ENCODE measurements at regions not wholly inside any gene's neighbourhood (a gene's known extent, or its start where the extent isn't known, plus 50 kb on each side); places are given as distances from the start of the nearest gene placed in this dataset.

DNA sequence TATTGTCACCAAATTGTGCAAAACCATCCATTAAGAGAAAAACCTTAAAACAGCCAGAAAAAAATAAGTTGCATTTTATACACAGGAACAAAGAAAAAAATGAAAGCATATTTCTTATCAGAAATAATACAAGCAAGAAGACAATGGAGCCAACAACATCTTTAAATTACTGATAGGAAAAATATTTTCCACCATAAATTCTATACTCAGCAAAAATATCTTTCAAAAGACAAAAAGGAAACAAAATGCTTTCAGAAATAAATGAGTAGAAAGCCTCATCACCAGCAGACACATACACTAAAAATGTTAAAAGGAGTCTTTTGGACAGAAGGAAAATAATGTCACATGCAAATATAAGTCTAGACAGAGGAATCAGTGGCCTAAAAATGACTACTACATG lies 106.4 kb upstream of the TRIB2 start:
- H3K4me2 ChIP-seq = no peak overlapping the region
- peaks cover 8% of the 10 kb centered on the region for H3K4me1 ChIP-seq
- H3K27ac ChIP-seq = no peak overlapping the region
- H3K79me2 ChIP-seq (ENCODE audit: low read depth) = no peaks in the 10 kb centered on the region
- Mint-ChIP-seq H3K36me3 (no peaks in the 10 kb centered on the region), H3K27me3 (ENCODE audit: insufficient read depth, low read depth) (no peaks in the 10 kb centered on the region), H3K9me3 (no peaks in the 10 kb centered on the region), H3K4me1 (peaks cover 21% of the 10 kb centered on the region), H3K27ac (no peak overlapping the region), H3K4me3 (no peak overlapping the region)
- no peaks in the 10 kb centered on the region for H3K9me3 ChIP-seq (ENCODE audit: low read depth)
- TF ChIP-seq EZH2phosphoT487 (IDR thresholded peaks at IDR 0.05) (no peak), EZH2 (IDR thresholded peaks at IDR 0.05) (no peak)
- TF ChIP-seq, protein P1, sequence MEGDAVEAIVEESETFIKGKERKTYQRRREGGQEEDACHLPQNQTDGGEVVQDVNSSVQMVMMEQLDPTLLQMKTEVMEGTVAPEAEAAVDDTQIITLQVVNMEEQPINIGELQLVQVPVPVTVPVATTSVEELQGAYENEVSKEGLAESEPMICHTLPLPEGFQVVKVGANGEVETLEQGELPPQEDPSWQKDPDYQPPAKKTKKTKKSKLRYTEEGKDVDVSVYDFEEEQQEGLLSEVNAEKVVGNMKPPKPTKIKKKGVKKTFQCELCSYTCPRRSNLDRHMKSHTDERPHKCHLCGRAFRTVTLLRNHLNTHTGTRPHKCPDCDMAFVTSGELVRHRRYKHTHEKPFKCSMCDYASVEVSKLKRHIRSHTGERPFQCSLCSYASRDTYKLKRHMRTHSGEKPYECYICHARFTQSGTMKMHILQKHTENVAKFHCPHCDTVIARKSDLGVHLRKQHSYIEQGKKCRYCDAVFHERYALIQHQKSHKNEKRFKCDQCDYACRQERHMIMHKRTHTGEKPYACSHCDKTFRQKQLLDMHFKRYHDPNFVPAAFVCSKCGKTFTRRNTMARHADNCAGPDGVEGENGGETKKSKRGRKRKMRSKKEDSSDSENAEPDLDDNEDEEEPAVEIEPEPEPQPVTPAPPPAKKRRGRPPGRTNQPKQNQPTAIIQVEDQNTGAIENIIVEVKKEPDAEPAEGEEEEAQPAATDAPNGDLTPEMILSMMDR (IDR thresholded peaks at IDR 0.05) = no peak
- no peak overlapping the region for H2AFZ ChIP-seq (replicated peaks)
- no peaks in the 10 kb centered on the region for H3K36me3 ChIP-seq
- H3F3A ChIP-seq (ENCODE audit: low read depth) = no peaks in the 10 kb centered on the region
- H4K20me1 ChIP-seq (ENCODE audit: low read depth) = no peaks in the 10 kb centered on the region
- H3K4me3 ChIP-seq = no peak overlapping the region
- no peak overlapping the region for H3K9ac ChIP-seq
- H3K27me3 ChIP-seq = no peaks in the 10 kb centered on the region
- no peak for DNase-seq (ENCODE audit: low spot score)

DNA sequence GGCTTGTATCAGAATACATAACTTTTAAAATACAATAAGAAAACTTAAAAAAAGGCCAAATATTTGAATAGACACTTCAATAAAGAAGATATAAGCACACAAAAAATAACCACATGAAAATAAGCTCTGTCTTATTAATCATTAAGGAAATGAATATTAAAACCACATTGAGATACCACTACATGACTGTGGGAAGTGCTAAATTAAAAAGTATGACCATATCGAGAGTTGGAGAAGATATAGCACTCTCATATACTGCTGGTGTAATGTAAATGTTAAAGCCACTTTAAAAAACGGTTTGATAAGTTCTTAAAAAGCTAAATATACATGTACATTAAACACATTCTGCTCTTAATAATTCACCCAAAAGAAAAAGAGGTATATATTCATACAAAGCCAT lies 104.6 kb upstream of the TRIB2 start:
- H3K4me2 ChIP-seq = no peak overlapping the region
- H3K27me3 Mint-ChIP-seq (ENCODE audit: insufficient read depth, low read depth) = no peaks in the 10 kb centered on the region
- H3K27ac ChIP-seq = no peak overlapping the region
- no peak for DNase-seq (ENCODE audit: low spot score)
- peaks cover 8% of the 10 kb centered on the region for H3K4me1 ChIP-seq
- H3K4me3 ChIP-seq = no peak overlapping the region
- H3K79me2 ChIP-seq (ENCODE audit: low read depth) = no peaks in the 10 kb centered on the region
- H3K9me3 Mint-ChIP-seq = no peaks in the 10 kb centered on the region
- peaks cover 9% of the 10 kb centered on the region for H3K4me1 Mint-ChIP-seq
- H2AFZ ChIP-seq (replicated peaks) = no peak overlapping the region
- no peaks in the 10 kb centered on the region for H3K9me3 ChIP-seq (ENCODE audit: low read depth)
- H4K20me1 ChIP-seq (ENCODE audit: low read depth) = no peaks in the 10 kb centered on the region
- no peaks in the 10 kb centered on the region for H3K27me3 ChIP-seq
- H3K36me3 ChIP-seq = no peaks in the 10 kb centered on the region
- no peaks in the 10 kb centered on the region for H3K36me3 Mint-ChIP-seq
- no peaks in the 10 kb centered on the region for H3F3A ChIP-seq (ENCODE audit: low read depth)
- no peak overlapping the region for H3K27ac Mint-ChIP-seq
- TF ChIP-seq, protein P1 (IDR thresholded peaks at IDR 0.05) = no peak
- no peak for TF ChIP-seq EZH2phosphoT487 (IDR thresholded peaks at IDR 0.05)
- TF ChIP-seq EZH2 (IDR thresholded peaks at IDR 0.05) = no peak
- no peak overlapping the region for H3K4me3 Mint-ChIP-seq
- H3K9ac ChIP-seq = no peak overlapping the region

DNA sequence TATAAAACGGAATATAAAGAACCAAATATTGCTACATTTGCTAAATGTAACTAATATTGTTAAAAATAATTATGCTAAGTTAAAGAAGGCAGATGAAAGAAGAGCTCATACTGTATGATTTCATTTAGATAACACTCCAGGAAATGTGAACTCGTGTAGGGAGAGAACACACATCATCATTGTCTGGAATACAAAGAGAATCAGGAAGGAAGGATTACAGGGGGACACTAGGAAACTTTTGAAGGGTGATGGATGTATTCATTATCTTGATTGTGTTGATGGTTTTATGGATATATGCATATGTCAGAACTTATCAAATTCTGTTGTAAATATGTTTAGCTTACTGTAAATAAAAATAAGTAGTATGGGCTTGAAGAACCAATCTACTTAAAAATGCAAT lies 104.1 kb upstream of the TRIB2 start:
- H3K4me1 Mint-ChIP-seq = peaks cover 9% of the 10 kb centered on the region
- no peaks in the 10 kb centered on the region for H3K79me2 ChIP-seq (ENCODE audit: low read depth)
- H3K36me3 ChIP-seq = no peaks in the 10 kb centered on the region
- H3K9ac ChIP-seq = no peak overlapping the region
- no peak overlapping the region for H3K4me3 ChIP-seq
- H3K27me3 ChIP-seq = no peaks in the 10 kb centered on the region
- TF ChIP-seq EZH2phosphoT487 (IDR thresholded peaks at IDR 0.05) = no peak
- TF ChIP-seq EZH2 (IDR thresholded peaks at IDR 0.05) = no peak
- TF ChIP-seq, protein P1 (IDR thresholded peaks at IDR 0.05) = no peak
- H2AFZ ChIP-seq (replicated peaks) = no peak overlapping the region
- H3K27ac Mint-ChIP-seq = no peak overlapping the region
- H3K4me1 ChIP-seq = peaks cover 8% of the 10 kb centered on the region
- no peak for DNase-seq (ENCODE audit: low spot score)
- no peaks in the 10 kb centered on the region for H3K9me3 Mint-ChIP-seq
- H3K36me3 Mint-ChIP-seq = no peaks in the 10 kb centered on the region
- H4K20me1 ChIP-seq (ENCODE audit: low read depth) = no peaks in the 10 kb centered on the region
- H3K27me3 Mint-ChIP-seq (ENCODE audit: insufficient read depth, low read depth) = no peaks in the 10 kb centered on the region
- no peaks in the 10 kb centered on the region for H3F3A ChIP-seq (ENCODE audit: low read depth)
- H3K4me2 ChIP-seq = no peak overlapping the region
- no peak overlapping the region for H3K27ac ChIP-seq
- no peak overlapping the region for H3K4me3 Mint-ChIP-seq
- H3K9me3 ChIP-seq (ENCODE audit: low read depth) = no peaks in the 10 kb centered on the region
